ENCODE measurements at regions not wholly inside any gene's neighbourhood (a gene's known extent, or its start where the extent isn't known, plus 50 kb on each side); places are given as distances from the start of the nearest gene placed in this dataset.

GRCh38 chr16:76190480-76190879 is 86.7 kb upstream of the CNTNAP4 start:
- Mint-ChIP-seq H3K4me1 (no peaks in the 10 kb centered on the region), H3K27ac (no peak overlapping the region), H3K9me3 (peaks cover 20 to 23% of the 10 kb centered on the region in 2 donors), H3K36me3 (no peaks in the 10 kb centered on the region), H3K27me3 (ENCODE audit: low read depth in 2 of 2) (no peaks in the 10 kb centered on the region), H3K4me3 (no peak overlapping the region)
- DNase-seq (no peak), ATAC-seq (no peak)
- H3K4me3 ChIP-seq (ENCODE audit: low read length) = no peak overlapping the region
- H3K27ac ChIP-seq (ENCODE audit: low read length) = no peak overlapping the region
- H3K4me1 ChIP-seq (ENCODE audit: control insufficient read depth, insufficient read depth, low read length) = no peaks in the 10 kb centered on the region
- peaks cover 6% of the 10 kb centered on the region for H3K9me3 ChIP-seq (ENCODE audit: control insufficient read depth, insufficient read depth, low read length)
- intact Hi-C loops (cut with micrococcal nuclease) = no loop called here
- H3K36me3 ChIP-seq (ENCODE audit: control insufficient read depth, insufficient read depth, low read length) = no peaks in the 10 kb centered on the region
- TF ChIP-seq CTCF (IDR thresholded peaks at IDR 0.05) = no peak
- H3K27me3 ChIP-seq (ENCODE audit: control insufficient read depth, insufficient read depth, low read length) = no peaks in the 10 kb centered on the region

GRCh38 chr16:76193906-76194615 is 83.1 kb upstream of the CNTNAP4 start:
- ATAC-seq = no peak
- DNase-seq = no peak
- Mint-ChIP-seq H3K4me3 (no peak overlapping the region), H3K4me1 (no peaks in the 10 kb centered on the region), H3K27ac (no peak overlapping the region), H3K9me3 (peaks cover 8 to 10% of the 10 kb centered on the region in 2 donors), H3K36me3 (no peaks in the 10 kb centered on the region), H3K27me3 (ENCODE audit: low read depth in 2 of 2) (no peaks in the 10 kb centered on the region)
- intact Hi-C loops (cut with micrococcal nuclease) = no loop called here
- Histone ChIP-seq H3K36me3 (ENCODE audit: control insufficient read depth, insufficient read depth, low read length) (no peaks in the 10 kb centered on the region), H3K27ac (ENCODE audit: low read length) (no peak overlapping the region), H3K4me3 (ENCODE audit: low read length) (no peak overlapping the region), H3K27me3 (ENCODE audit: control insufficient read depth, insufficient read depth, low read length) (no peaks in the 10 kb centered on the region), H3K9me3 (ENCODE audit: control insufficient read depth, insufficient read depth, low read length) (peaks cover 8% of the 10 kb centered on the region), H3K4me1 (ENCODE audit: control insufficient read depth, insufficient read depth, low read length) (no peaks in the 10 kb centered on the region)
- 38% methylated on average over 8 of the region's 8 CpGs for WGBS (ENCODE audit: insufficient coverage)
- TF ChIP-seq CTCF (IDR thresholded peaks at IDR 0.05) = no peak

GRCh38 chr16:76194616-76195015 is 82.6 kb upstream of the CNTNAP4 start:
- no peak overlapping the region for H3K27ac Mint-ChIP-seq
- no peaks in the 10 kb centered on the region for H3K27me3 Mint-ChIP-seq (ENCODE audit: low read depth in 2 of 2)
- WGBS (ENCODE audit: insufficient coverage) = 20% methylated on average over 2 of the region's 2 CpGs
- intact Hi-C loops (cut with micrococcal nuclease) = no loop called here
- TF ChIP-seq CTCF (IDR thresholded peaks at IDR 0.05) = no peak
- no peak overlapping the region for H3K4me3 ChIP-seq (ENCODE audit: low read length)
- ATAC-seq (no peak), DNase-seq (no peak)
- no peaks in the 10 kb centered on the region for H3K27me3 ChIP-seq (ENCODE audit: control insufficient read depth, insufficient read depth, low read length)
- H3K4me1 ChIP-seq (ENCODE audit: control insufficient read depth, insufficient read depth, low read length) = no peaks in the 10 kb centered on the region
- H3K9me3 ChIP-seq (ENCODE audit: control insufficient read depth, insufficient read depth, low read length) = peaks cover 8% of the 10 kb centered on the region
- H3K4me1 Mint-ChIP-seq = no peaks in the 10 kb centered on the region
- no peak overlapping the region for H3K27ac ChIP-seq (ENCODE audit: low read length)
- no peak overlapping the region for H3K4me3 Mint-ChIP-seq
- H3K36me3 ChIP-seq (ENCODE audit: control insufficient read depth, insufficient read depth, low read length) = no peaks in the 10 kb centered on the region
- peaks cover 8 to 9% of the 10 kb centered on the region in 2 donors for H3K9me3 Mint-ChIP-seq
- H3K36me3 Mint-ChIP-seq = no peaks in the 10 kb centered on the region

- Histone ChIP-seq H3K9me3 (ENCODE audit: control insufficient read depth, insufficient read depth, low read length) (peaks cover 8% of the 10 kb centered on the region), H3K36me3 (ENCODE audit: control insufficient read depth, insufficient read depth, low read length) (no peaks in the 10 kb centered on the region), H3K4me1 (ENCODE audit: control insufficient read depth, insufficient read depth, low read length) (no peaks in the 10 kb centered on the region), H3K27me3 (ENCODE audit: control insufficient read depth, insufficient read depth, low read length) (no peaks in the 10 kb centered on the region), H3K27ac (ENCODE audit: low read length) (no peak overlapping the region), H3K4me3 (ENCODE audit: low read length) (no peak overlapping the region)
- intact Hi-C loops (cut with micrococcal nuclease) = no loop called here
- H3K9me3 Mint-ChIP-seq = peaks cover 8% of the 10 kb centered on the region in 2 donors
- no peak for DNase-seq
- TF ChIP-seq CTCF (IDR thresholded peaks at IDR 0.05) = no peak
- no peak for ATAC-seq
- no peaks in the 10 kb centered on the region for H3K36me3 Mint-ChIP-seq
- no peak overlapping the region for H3K27ac Mint-ChIP-seq
- no peaks in the 10 kb centered on the region for H3K27me3 Mint-ChIP-seq (ENCODE audit: low read depth in 2 of 2)
- no peak overlapping the region for H3K4me3 Mint-ChIP-seq
- H3K4me1 Mint-ChIP-seq = no peaks in the 10 kb centered on the region
- WGBS (ENCODE audit: insufficient coverage) = 75% methylated on average over 3 of the region's 3 CpGs
Observed at GRCh38 chr16:76195056-76195455, 82.1 kb upstream of the CNTNAP4 start.

All from natural killer cell (primary cell).